B cell (primary cell): ENCODE measurements at regions not wholly inside any gene's neighbourhood (a gene's known extent, or its start where the extent isn't known, plus 50 kb on each side); places are given as distances from the start of the nearest gene placed in this dataset.

Experiments
- ATAC-seq: fragments of 200-7000 bp; cut with Tn5 transposase; one replicate; pipeline ENCODE4 v1.10.0; 2021; ENCODE audit warnings: low read depth, mild to moderate bottlenecking, moderate number of reproducible peaks, moderate library complexity
- CTCF ChIA-PET: fragments of 350-600 bp; sonication (Branson Sonifier 250); formaldehyde crosslinking; loops from one replicate; lab custom pipeline; 2021; ENCODE audit warnings: antibody characterized with exemption, inconsistent platforms; lab: Charles Lee
- POLR2A ChIA-PET: fragments of 350-600 bp; sonication (Branson Sonifier 250); formaldehyde crosslinking; loops from one replicate; lab custom pipeline; 2021; ENCODE audit warnings: antibody characterized with exemption; lab: Charles Lee
- DNase-seq: peaks from one replicate; pipeline ENCODE4 v3.0.0; 2013
- H2AFZ ChIP-seq: 2 replicates; pipeline ENCODE4 v1.6.1; 2012; ENCODE audit warnings: mild to moderate bottlenecking, low read depth, low read length; ENCODE audit not compliant: insufficient read depth, poor library complexity, severe bottlenecking
- H3K27ac ChIP-seq, 2 donors: 1 replicate in 1 of 2; 2 replicates in 1 of 2; pipeline ENCODE4 v1.5.1; 2012 to 2013; ENCODE audit warnings: low read length in 2 of 2, mild to moderate bottlenecking in 2 of 2, moderate library complexity in 1 of 2
- H3K27me3 ChIP-seq, 4 experiments: fragments of 200-600 bp in 1 of 4; sonication (generic) in 1 of 4; replicated peaks in 1 of 4; 1 replicate in 2 of 4; 2 replicates in 2 of 4; pipeline versions ENCODE4 v1.6.1 to v1.7.0; 2013 to 2016; ENCODE audit warnings: low read length in 3 of 4, mild to moderate bottlenecking in 2 of 4, mixed read lengths in 1 of 4, moderate library complexity in 1 of 4; ENCODE audit not compliant: insufficient read depth in 4 of 4, control insufficient read depth in 3 of 4; ENCODE audit errors: control extremely low read depth in 1 of 4
- H3K36me3 ChIP-seq, 2 experiments: replicated peaks in 1 of 2; 1 replicate in 1 of 2; 2 replicates in 1 of 2; pipeline versions ENCODE4 v1.6.1 to v1.7.1; 2013; ENCODE audit warnings: low read length in 1 of 2; ENCODE audit not compliant: insufficient read depth in 2 of 2, control insufficient read depth in 1 of 2; ENCODE audit errors: control extremely low read depth in 1 of 2, extremely low read depth in 1 of 2
- H3K4me1 ChIP-seq, 2 donors: fragments of 200-600 bp in 1 of 2; sonication (generic) in 1 of 2; 1 replicate in 1 of 2; 2 replicates in 1 of 2; pipeline versions ENCODE4 v1.5.1 to v1.6.1; 2013 to 2017; ENCODE audit warnings: low read length in 2 of 2; ENCODE audit not compliant: control insufficient read depth in 2 of 2, insufficient read depth in 2 of 2
- H3K4me2 ChIP-seq: replicated peaks from 2 replicates; pipeline ENCODE3; 2012; ENCODE audit warnings: mild to moderate bottlenecking, low read depth, low read length; ENCODE audit not compliant: poor library complexity, severe bottlenecking
- H3K4me3 ChIP-seq, 5 experiments: fragments of 200-600 bp in 1 of 5; sonication (generic) in 1 of 5; 1 replicate in 3 of 5; 2 replicates in 2 of 5; pipeline versions ENCODE4 v1.5.1 to v1.7.0; 2011 to 2016; ENCODE audit warnings: low read length in 4 of 5, mild to moderate bottlenecking in 4 of 5, low read depth in 2 of 5, control low read depth in 1 of 5, moderate library complexity in 1 of 5; ENCODE audit not compliant: insufficient read depth in 1 of 5; ENCODE audit errors: control extremely low read depth in 1 of 5, extremely low read depth in 1 of 5
- H3K79me2 ChIP-seq: fragments of 200-600 bp; sonication (generic); one replicate; pipeline ENCODE4 v1.6.0; 2016; ENCODE audit warnings: low read length; ENCODE audit not compliant: control insufficient read depth, insufficient read depth
- H3K9ac ChIP-seq: fragments of 200-600 bp; sonication (generic); 2 replicates; pipeline ENCODE4 v1.6.1; 2017; ENCODE audit warnings: mild to moderate bottlenecking, low read length, moderate library complexity
- H3K9me3 ChIP-seq, 3 donors: one replicate each; pipeline versions ENCODE4 v1.6.1 to v1.7.1; 2013; ENCODE audit warnings: low read length in 2 of 3; ENCODE audit not compliant: control insufficient read depth in 2 of 3, insufficient read depth in 1 of 3; ENCODE audit errors: control extremely low read depth in 1 of 3
- H4K20me1 ChIP-seq: 2 replicates; pipeline ENCODE4 v1.6.0; 2012; ENCODE audit warnings: mild to moderate bottlenecking, low read length; ENCODE audit not compliant: insufficient read depth, control insufficient read depth, poor library complexity, severe bottlenecking
- H3K27ac Mint-ChIP-seq: one replicate; pipeline ENCODE4 v1.8.0; 2021; ENCODE audit warnings: mixed read lengths
- H3K27me3 Mint-ChIP-seq: one replicate; pipeline ENCODE4 v1.8.0; 2021; ENCODE audit warnings: mixed read lengths
- H3K4me1 Mint-ChIP-seq: one replicate; pipeline ENCODE4 v1.8.0; 2021; ENCODE audit warnings: mixed read lengths
- H3K4me3 Mint-ChIP-seq: one replicate; pipeline ENCODE4 v1.8.0; 2021; ENCODE audit warnings: mixed read lengths
- H3K9me3 Mint-ChIP-seq: one replicate; pipeline ENCODE4 v1.8.0; 2022; ENCODE audit warnings: mixed read lengths; ENCODE audit not compliant: insufficient read depth
- EZH2 ChIP-seq: IDR thresholded peaks from 2 replicates; pipeline ENCODE4 v1.6.1; 2012; ENCODE audit warnings: borderline replicate concordance, low read depth, mild to moderate bottlenecking, moderate library complexity, low read length; ENCODE audit not compliant: insufficient read depth, poor library complexity, severe bottlenecking
- WGBS: methylation state at CpG from one replicate; pipeline ENCODE4 v1.1.5; 2013; ENCODE audit warnings: missing lambda C conversion rate; ENCODE audit not compliant: insufficient coverage; 5-methylcytosine and 5-hydroxymethylcytosine counted together
- intact Hi-C: fragments of 100-400 bp; cut with micrococcal nuclease; formaldehyde crosslinking; loops from one replicate; pipeline ENCODE4 v1.10.0; 2022
- TF ChIP-seq, protein P1 (sequence below): fragments of 200-600 bp; IDR thresholded peaks from one replicate; pipeline ENCODE4 v1.8.0; 2022; ENCODE audit warnings: antibody characterized with exemption, mild to moderate bottlenecking

DNA sequence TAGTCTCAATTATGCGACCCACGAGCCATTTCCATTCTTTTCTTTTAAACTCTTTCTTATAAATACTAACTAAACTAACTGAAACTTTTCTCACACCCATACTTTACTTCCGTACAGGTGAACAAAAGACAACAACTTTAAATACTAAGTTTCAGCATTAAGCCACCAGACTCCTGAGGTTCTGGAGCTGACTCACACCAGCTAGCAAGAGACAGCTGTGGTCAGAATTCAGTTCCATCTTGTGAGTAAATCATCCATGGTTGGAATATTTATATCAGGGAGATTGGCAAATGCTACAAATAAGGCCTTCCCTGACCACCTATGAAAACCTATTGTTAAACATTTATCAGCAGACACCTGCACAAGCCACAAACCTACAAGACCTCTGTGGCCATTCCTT lies 897.0 kb downstream of the EFNB2 start:
- no peak overlapping the region for H3K27ac ChIP-seq
- H2AFZ ChIP-seq = no peak overlapping the region
- ChIA-PET CTCF (no interaction called here), POLR2A (no interaction called here)
- no peak overlapping the region for H3K4me2 ChIP-seq
- intact Hi-C loops = no loop called here
- H3K27ac Mint-ChIP-seq = no peak overlapping the region
- H3K4me1 Mint-ChIP-seq = no peaks in the 10 kb centered on the region
- H3K9me3 ChIP-seq = peaks cover 0 to 6% (median 0%) of the 10 kb centered on the region in 3 donors
- no peak overlapping the region for H3K4me3 ChIP-seq
- no peaks in the 10 kb centered on the region for H3K36me3 ChIP-seq
- no peaks in the 10 kb centered on the region for H3K4me1 ChIP-seq
- no peaks in the 10 kb centered on the region for H3K27me3 ChIP-seq
- no peak overlapping the region for H3K9ac ChIP-seq
- H4K20me1 ChIP-seq = no peaks in the 10 kb centered on the region
- 83% methylated on average over 3 of the region's 3 CpGs for WGBS
- H3K79me2 ChIP-seq = no peaks in the 10 kb centered on the region
- ATAC-seq (no peak), DNase-seq (no peak)
- TF ChIP-seq EZH2 = no peak
- TF ChIP-seq, protein P1, sequence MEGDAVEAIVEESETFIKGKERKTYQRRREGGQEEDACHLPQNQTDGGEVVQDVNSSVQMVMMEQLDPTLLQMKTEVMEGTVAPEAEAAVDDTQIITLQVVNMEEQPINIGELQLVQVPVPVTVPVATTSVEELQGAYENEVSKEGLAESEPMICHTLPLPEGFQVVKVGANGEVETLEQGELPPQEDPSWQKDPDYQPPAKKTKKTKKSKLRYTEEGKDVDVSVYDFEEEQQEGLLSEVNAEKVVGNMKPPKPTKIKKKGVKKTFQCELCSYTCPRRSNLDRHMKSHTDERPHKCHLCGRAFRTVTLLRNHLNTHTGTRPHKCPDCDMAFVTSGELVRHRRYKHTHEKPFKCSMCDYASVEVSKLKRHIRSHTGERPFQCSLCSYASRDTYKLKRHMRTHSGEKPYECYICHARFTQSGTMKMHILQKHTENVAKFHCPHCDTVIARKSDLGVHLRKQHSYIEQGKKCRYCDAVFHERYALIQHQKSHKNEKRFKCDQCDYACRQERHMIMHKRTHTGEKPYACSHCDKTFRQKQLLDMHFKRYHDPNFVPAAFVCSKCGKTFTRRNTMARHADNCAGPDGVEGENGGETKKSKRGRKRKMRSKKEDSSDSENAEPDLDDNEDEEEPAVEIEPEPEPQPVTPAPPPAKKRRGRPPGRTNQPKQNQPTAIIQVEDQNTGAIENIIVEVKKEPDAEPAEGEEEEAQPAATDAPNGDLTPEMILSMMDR = no peak
- no peak overlapping the region for H3K4me3 Mint-ChIP-seq
- peaks cover 7% of the 10 kb centered on the region for H3K9me3 Mint-ChIP-seq
- no peaks in the 10 kb centered on the region for H3K27me3 Mint-ChIP-seq

DNA sequence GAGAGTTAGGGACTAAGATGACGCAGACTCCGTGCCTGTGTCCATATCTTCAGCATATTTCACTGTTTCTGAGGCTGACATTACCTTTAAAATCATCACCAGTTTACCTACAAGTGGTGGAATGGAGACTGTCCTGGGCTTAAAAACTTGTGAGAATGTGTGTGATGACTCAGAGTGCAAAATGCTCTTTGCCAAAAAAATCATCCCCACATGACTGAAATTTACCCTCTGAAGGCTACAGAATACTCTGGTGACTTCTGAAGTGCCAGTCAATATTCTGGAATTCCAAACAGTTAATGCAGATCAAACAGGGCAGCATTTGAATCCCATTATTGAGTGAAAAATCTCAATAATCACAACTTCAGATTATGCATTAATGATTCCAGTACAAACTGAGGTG lies 901.4 kb downstream of the EFNB2 start:
- intact Hi-C loops = no loop called here
- H3K36me3 ChIP-seq = no peaks in the 10 kb centered on the region
- no peaks in the 10 kb centered on the region for H3K4me1 ChIP-seq
- H3K4me3 ChIP-seq = no peak overlapping the region
- no peaks in the 10 kb centered on the region for H3K27me3 Mint-ChIP-seq
- H3K9ac ChIP-seq = no peak overlapping the region
- ATAC-seq (no peak), DNase-seq (no peak)
- H3K4me3 Mint-ChIP-seq = no peak overlapping the region
- no peak overlapping the region for H3K4me2 ChIP-seq
- no peak overlapping the region for H3K27ac Mint-ChIP-seq
- no peak for TF ChIP-seq EZH2
- TF ChIP-seq, protein P1 = no peak
- no peaks in the 10 kb centered on the region for H3K4me1 Mint-ChIP-seq
- H3K27ac ChIP-seq = no peak overlapping the region
- ChIA-PET POLR2A (no interaction called here), CTCF (no interaction called here)
- H3K9me3 Mint-ChIP-seq = peaks cover 2% of the 10 kb centered on the region
- no peaks in the 10 kb centered on the region for H4K20me1 ChIP-seq
- H3K79me2 ChIP-seq = no peaks in the 10 kb centered on the region
- no peaks in the 10 kb centered on the region for H3K9me3 ChIP-seq
- no peak overlapping the region for H2AFZ ChIP-seq
- no peaks in the 10 kb centered on the region for H3K27me3 ChIP-seq
- no CpG with 5 or more reads among the region's 2 CpGs for WGBS
